AG04450 (cell line): ENCODE measurements at regions not wholly inside any gene's neighbourhood (a gene's known extent, or its start where the extent isn't known, plus 50 kb on each side); places are given as distances from the start of the nearest gene placed in this dataset.

Source experiments
- CTCF ChIA-PET: fragments of 300-600, 350-600 bp; formaldehyde crosslinking; extraction: SDS; loops from one replicate; lab custom pipeline; 2022; ENCODE audit warnings: antibody characterized with exemption, inconsistent platforms; lab: Charles Lee
- POLR2A ChIA-PET: fragments of 350-600 bp; formaldehyde crosslinking; extraction: SDS; loops from one replicate; lab custom pipeline; 2021; ENCODE audit warnings: antibody characterized with exemption, inconsistent platforms; lab: Yijun Ruan, JAX
- DNase-seq: peaks from one replicate; pipeline ENCODE4 v3.0.0-alpha.2; 2011; ENCODE audit warnings: low read depth, low spot score
- H3K27ac ChIP-seq: one replicate; pipeline ENCODE4 v1.5.1; 2012; ENCODE audit warnings: low read depth, low read length, control low read depth
- H3K27me3 ChIP-seq: one replicate; pipeline ENCODE4 v1.6.0; 2012; ENCODE audit warnings: low read length; ENCODE audit not compliant: control insufficient read depth, insufficient read depth
- H3K4me3 ChIP-seq: 2 replicates; pipeline ENCODE4 v1.5.1; 2011; ENCODE audit warnings: mild to moderate bottlenecking, low read depth, low read length, control low read depth
- H3K9me3 ChIP-seq: 2 replicates; pipeline ENCODE4 v1.5.1; 2012; ENCODE audit warnings: low read length; ENCODE audit not compliant: control insufficient read depth, insufficient read depth
- CTCF ChIP-seq: IDR thresholded peaks from 2 replicates; pipeline ENCODE4 v1.5.1; 2011; ENCODE audit warnings: low read depth, low read length, control low read depth, inconsistent platforms

GRCh38 chr10:125513429-125514182, 169.4 kb downstream of the TEX36 start:
- no peak overlapping the region for H3K27ac ChIP-seq
- CTCF ChIA-PET = interaction anchor here (1.4 kb wide), 1 partner anchor 9 kb away, joined by 9 read pairs; no protein-coding TSS in a partner anchor

GRCh38 chr10:125510998-125511397, 172.0 kb downstream of the TEX36 start:
- Histone ChIP-seq H3K4me3 (no peak overlapping the region), H3K27ac (no peak overlapping the region), H3K9me3 (no peaks in the 10 kb centered on the region), H3K27me3 (no peaks in the 10 kb centered on the region)
- TF ChIP-seq CTCF = no peak
- ChIA-PET POLR2A (interaction anchor here (0.7 kb wide), 1 partner anchor 1332 kb away, joined by 3 read pairs; no protein-coding TSS in a partner anchor), CTCF (no interaction called here)
- no peak for DNase-seq

More at GRCh38 chr10:125513429-125514182, 169.4 kb downstream of the TEX36 start:
- POLR2A ChIA-PET = no interaction called here
- DNase-seq = no peak
- no peak overlapping the region for H3K4me3 ChIP-seq
- TF ChIP-seq CTCF = no peak
- H3K9me3 ChIP-seq = no peaks in the 10 kb centered on the region; the same call in 1 of the 2 replicates
- H3K27me3 ChIP-seq = no peaks in the 10 kb centered on the region

- ChIA-PET POLR2A (no interaction called here), CTCF (no interaction called here)
- H3K4me3 ChIP-seq = no peak overlapping the region
- TF ChIP-seq CTCF = no peak
- H3K27ac ChIP-seq = no peak overlapping the region
- no peaks in the 10 kb centered on the region for H3K27me3 ChIP-seq
- DNase-seq = no peak
- no peaks in the 10 kb centered on the region for H3K9me3 ChIP-seq
Measured at GRCh38 chr10:125505648-125506047, 177.3 kb downstream of the TEX36 start.

- no peak overlapping the region for H3K27ac ChIP-seq
- ChIA-PET CTCF (no interaction called here), POLR2A (no interaction called here)
- H3K9me3 ChIP-seq = no peaks in the 10 kb centered on the region
- H3K27me3 ChIP-seq = peaks cover 2% of the 10 kb centered on the region
- H3K4me3 ChIP-seq = no peak overlapping the region
- TF ChIP-seq CTCF = no peak
- no peak for DNase-seq
Measured at GRCh38 chr10:125502276-125502675, 180.7 kb downstream of the TEX36 start.

- ChIA-PET POLR2A (no interaction called here), CTCF (no interaction called here)
- Histone ChIP-seq H3K27me3 (peaks cover 2% of the 10 kb centered on the region), H3K9me3 (no peaks in the 10 kb centered on the region), H3K27ac (no peak overlapping the region), H3K4me3 (no peak overlapping the region)
- no peak for TF ChIP-seq CTCF
- no peak for DNase-seq
Measured at GRCh38 chr10:125495386-125495785, 187.6 kb downstream of the TEX36 start.
